NOMO-1 treated with dmso at 0.1 percent for 144 hours (cell line): ENCODE measurements at regions not wholly inside any gene's neighbourhood (a gene's known extent, or its start where the extent isn't known, plus 50 kb on each side); places are given as distances from the start of the nearest gene placed in this dataset.

Experiments used
- DNase-seq: peaks from one replicate; lab custom pipeline; 2025; ENCODE audit not compliant: unreplicated experiment; lab: John Stamatoyannopoulos, UW

GRCh38 chr1:38579056-38579455, 280.5 kb downstream of the RRAGC start:
- no peak for DNase-seq

GRCh38 chr1:38578271-38578951, 281.2 kb downstream of the RRAGC start:
- DNase-seq: no peak

GRCh38 chr1:38577937-38578270, 281.7 kb downstream of the RRAGC start:
- no peak for DNase-seq

GRCh38 chr1:38577385-38577784, 282.2 kb downstream of the RRAGC start:
- no peak for DNase-seq

- no peak for DNase-seq
Observed at GRCh38 chr1:38576241-38576640, 283.3 kb downstream of the RRAGC start.

- DNase-seq: no peak
Observed at GRCh38 chr1:38571726-38572125, 287.8 kb downstream of the RRAGC start.

GRCh38 chr1:38570657-38570975, 289.0 kb downstream of the RRAGC start:
- DNase-seq: no peak

- DNase-seq: no peak
Observed at GRCh38 chr1:38569932-38570656, 289.5 kb downstream of the RRAGC start.

- DNase-seq: no peak
Observed at GRCh38 chr1:38568061-38568857, 291.3 kb downstream of the RRAGC start.

- DNase-seq: no peak
Observed at GRCh38 chr1:38567401-38567800, 292.2 kb downstream of the RRAGC start.

- no peak for DNase-seq
Observed at GRCh38 chr1:38565020-38565491, 294.5 kb downstream of the RRAGC start.

- DNase-seq: no peak
Observed at GRCh38 chr1:38563942-38564735, 295.4 kb downstream of the RRAGC start.

- DNase-seq: no peak
Observed at GRCh38 chr1:38561725-38562124, 297.8 kb downstream of the RRAGC start.

GRCh38 chr1:38561110-38561509, 298.5 kb downstream of the RRAGC start:
- DNase-seq: no peak

GRCh38 chr1:38560457-38560856, 299.1 kb downstream of the RRAGC start:
- DNase-seq: no peak

GRCh38 chr1:38559446-38560165, 300.0 kb downstream of the RRAGC start:
- peak; percentile 44 for DNase-seq

- DNase-seq: no peak
Observed at GRCh38 chr1:38558500-38559445, 300.8 kb downstream of the RRAGC start.

- DNase-seq: no peak
Observed at GRCh38 chr1:38558055-38558454, 301.5 kb downstream of the RRAGC start.

- DNase-seq: no peak
Observed at GRCh38 chr1:38555594-38555993, 304.0 kb downstream of the RRAGC start.
